Erythroblast (primary cell): ENCODE measurements at regions not wholly inside any gene's neighbourhood (a gene's known extent, or its start where the extent isn't known, plus 50 kb on each side); places are given as distances from the start of the nearest gene placed in this dataset.

ENCODE experiments used
- DNase-seq, 2 experiments: peaks; one replicate each; lab custom pipeline; 2025; lab: John Stamatoyannopoulos, UW
- GATA1 ChIP-seq: IDR thresholded peaks from 2 replicates; pipeline ENCODE4 v1.6.1; 2011; ENCODE audit warnings: low read depth, mild to moderate bottlenecking, control low read depth, low read length, moderate library complexity
- POLR2A ChIP-seq: IDR thresholded peaks from 2 replicates; pipeline ENCODE4 v1.6.1; 2011; ENCODE audit warnings: mild to moderate bottlenecking, low read length

DNA sequence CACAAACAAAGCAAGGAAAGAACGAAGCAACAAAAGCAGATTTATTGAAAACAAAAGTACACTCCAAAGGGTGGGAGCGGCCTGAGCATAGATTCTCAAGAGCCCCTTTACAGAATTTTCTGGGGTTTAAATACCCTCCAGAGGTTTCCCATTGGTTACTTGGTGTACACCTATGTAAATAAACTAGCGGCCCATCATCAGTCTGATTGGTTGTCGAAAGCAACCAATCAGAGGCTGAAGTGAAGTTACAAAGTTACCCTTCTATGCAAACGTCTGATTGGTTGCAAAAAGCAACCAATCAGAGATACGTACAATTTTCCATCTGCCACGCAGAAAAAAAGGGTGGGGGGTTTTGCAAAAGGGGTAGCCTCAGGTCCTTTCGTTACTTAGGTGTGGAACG is 96.3 kb upstream of the UBAC2 start:
- DNase-seq = no peak

GRCh38 chr13:99105160-99105559 is 95.5 kb upstream of the UBAC2 start:
- no peak for TF ChIP-seq POLR2A
- TF ChIP-seq GATA1 = no peak
- no peak for DNase-seq

More for the DNA sequence above, 96.3 kb upstream of the UBAC2 start:
- TF ChIP-seq POLR2A = no peak
- TF ChIP-seq GATA1 = no peak

- TF ChIP-seq GATA1 (no peak), POLR2A (no peak)
Measured at GRCh38 chr13:99113351-99113750, 87.3 kb upstream of the UBAC2 start.

GRCh38 chr13:99118179-99118578 is 82.5 kb upstream of the UBAC2 start:
- no peak for DNase-seq
- no peak for TF ChIP-seq POLR2A
- TF ChIP-seq GATA1 = no peak

More at GRCh38 chr13:99113351-99113750, 87.3 kb upstream of the UBAC2 start:
- DNase-seq = no peak

DNA sequence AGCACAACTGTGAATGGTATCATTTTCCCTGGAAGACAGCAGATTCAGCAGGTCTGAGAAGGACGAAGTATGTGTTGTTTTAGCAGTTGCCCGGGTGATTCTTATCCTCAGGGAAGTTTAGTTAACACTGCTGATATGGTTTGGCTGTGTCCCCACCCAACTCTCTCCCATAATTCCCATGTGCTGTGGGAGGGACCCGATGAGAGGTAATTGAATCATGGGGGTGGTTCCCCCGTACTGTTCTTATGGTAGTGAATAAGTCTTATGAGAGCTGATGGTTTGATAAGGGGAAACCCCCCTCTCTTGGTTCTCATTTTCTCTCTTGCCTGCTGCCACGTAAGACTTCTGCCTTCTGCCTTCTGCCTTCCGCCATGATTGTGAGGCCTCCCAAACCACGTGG is 81.0 kb upstream of the UBAC2 start:
- DNase-seq = no peak
- TF ChIP-seq POLR2A (no peak), GATA1 (no peak)

DNA sequence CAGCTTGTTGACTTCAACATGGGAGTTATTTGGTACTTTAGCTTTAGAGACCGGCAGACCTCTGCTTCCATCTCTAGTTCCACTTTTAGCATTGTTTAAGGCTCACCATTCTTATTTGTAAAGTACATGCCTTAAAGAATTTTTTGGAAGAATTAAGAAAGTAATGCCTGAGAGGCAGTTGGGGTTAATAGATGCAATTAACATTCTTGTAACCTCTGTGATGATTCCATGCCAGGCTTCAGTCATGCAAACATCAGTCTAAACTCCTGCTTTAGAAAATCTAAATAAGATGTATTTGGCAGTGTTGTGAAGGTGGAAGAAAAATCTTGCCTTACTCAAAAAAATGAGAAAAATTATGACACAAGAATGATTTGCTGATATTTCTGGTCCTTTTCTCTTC is 79.9 kb upstream of the UBAC2 start:
- DNase-seq = no peak
- TF ChIP-seq GATA1 = no peak

DNA sequence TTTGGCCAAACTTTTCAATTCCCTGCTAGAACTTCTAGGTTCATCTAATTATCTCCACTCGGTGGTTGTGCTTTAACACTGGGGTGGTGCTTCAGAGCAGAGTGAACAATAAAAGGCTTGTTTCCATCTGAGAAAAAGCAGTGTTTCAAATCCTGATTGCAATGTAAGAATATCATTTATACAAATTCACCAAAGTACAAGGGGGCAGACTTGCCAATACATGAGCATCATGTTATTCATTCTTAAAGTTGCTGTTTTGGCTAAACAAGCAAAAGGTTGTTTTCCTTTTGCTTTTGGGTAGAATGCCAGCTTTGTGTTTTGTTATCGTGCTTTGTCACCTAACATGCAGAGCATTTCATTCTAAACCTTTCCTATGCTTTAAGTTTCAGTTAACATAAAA is 78.5 kb upstream of the UBAC2 start:
- TF ChIP-seq POLR2A = no peak
- TF ChIP-seq GATA1 = no peak
- no peak for DNase-seq

DNA sequence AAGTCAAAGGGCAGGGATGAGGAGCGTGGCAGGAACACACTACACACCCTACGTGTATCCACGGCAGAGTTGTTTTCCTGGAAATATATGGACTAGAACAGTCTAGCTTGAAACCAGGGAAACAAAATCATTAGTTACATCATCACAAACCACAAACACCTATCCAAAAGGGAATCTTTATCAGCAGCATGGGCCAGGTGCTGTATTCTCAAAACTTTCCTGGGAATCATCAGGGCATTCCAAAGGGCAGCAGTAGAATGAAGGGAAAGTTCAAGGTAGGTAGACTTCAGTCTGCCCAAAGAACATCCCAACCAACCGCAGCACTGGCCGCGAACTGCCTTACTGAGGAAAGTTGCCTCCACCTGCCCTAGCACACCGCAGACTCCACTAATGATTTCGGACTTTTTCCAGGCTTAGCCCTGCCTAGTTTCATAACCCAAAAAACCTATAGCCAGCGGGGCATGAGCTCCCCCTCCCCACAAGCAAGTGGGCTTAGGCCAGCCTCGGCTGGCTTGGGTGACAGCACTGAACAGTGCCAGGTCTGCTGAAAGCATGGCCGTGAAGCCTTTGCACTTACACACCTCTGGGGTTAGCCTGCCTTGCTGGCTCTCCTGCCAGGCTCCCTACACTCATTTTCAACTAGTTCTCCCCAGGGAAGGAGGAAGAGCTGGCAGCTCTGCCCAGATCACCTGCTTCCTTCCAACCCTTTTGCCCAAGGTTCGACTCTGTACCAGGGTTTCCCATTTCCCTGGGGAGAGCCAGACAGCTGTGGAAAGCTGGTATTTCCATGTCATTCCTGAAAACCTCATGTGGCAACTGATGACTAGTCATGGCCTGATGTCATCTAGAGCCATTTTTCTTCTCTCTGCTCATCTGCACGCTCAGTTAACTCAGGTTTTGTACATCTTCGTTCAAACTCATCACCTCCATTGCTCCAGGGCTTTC is 77.3 kb upstream of the UBAC2 start:
- DNase-seq = no peak
- TF ChIP-seq GATA1 = no peak
- TF ChIP-seq POLR2A = no peak

GRCh38 chr13:99124046-99124400 is 76.6 kb upstream of the UBAC2 start:
- no peak for DNase-seq
- TF ChIP-seq POLR2A = no peak
- TF ChIP-seq GATA1 = no peak

DNA sequence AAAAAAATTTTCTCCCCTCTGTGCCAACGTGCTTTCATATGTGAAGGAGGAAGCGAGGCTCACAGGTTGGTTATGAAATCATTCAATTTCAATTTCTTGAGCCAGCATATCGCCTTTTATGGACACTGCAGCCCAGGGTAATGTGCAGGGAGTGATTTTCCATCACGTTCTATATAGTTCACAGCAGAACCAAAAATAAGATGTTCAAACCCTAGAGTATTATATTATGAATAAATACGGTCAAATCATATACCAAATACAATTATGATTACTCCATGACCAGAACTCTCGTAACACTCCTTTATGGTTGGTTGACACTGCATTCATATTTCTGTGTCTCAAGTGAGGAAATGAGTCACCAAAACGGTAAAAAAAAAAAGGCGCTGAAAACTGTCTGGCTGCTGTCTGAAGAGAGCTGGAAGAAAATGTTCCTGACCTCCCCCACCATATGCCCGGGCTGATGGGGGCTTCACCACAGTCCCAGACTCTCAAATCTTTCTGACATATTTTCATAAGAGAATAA is 75.8 kb upstream of the UBAC2 start:
- TF ChIP-seq GATA1 (no peak), POLR2A (no peak)
- DNase-seq = no peak

DNA sequence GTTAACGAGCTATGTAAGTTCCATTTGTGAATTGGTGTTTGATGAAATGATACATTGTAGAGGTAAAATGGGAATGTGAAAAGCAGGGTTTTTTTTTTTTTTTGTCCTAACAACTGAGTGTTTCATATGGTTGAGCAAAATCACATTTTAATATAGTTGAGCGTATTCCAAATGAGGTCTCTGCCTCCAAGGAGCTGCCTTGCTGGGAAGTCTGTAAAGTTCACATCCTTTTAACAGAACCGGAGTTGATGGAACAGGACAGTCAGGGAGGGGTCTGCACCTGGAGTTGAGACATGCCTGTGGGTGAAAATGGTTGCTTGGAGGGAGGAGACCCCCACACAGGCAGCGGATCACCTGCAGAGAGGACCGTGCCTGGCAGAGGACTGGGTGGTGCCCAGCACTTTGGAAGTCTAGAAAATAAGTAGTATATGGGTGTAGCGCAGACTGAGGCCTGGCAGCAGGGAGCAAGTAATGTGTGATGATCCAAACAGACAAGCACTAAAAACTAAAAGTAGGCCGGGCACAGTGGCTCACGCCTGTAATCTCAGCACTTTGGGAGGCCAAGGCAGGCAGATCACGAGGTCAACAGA is 75.2 kb upstream of the UBAC2 start:
- no peak for DNase-seq
- TF ChIP-seq POLR2A (no peak), GATA1 (no peak)

DNA sequence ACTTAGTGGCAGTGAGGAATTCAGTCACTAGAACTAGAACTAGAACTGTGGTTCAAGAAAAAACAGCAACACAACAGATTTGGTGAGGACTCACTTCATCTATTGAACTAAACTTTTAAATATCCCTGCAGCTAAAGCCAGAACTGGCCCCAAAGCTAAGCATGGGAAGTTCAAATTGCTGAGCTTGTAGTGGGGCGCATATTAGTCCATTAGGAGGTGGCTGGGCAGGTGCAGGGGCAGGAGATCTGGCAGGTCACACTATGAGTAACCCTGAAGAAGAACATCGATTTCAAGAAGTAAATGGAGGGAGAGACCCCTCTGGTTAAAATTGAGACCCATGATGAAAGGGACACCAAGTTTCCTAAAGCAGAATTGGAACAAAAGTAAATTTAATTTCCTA is 73.8 kb upstream of the UBAC2 start:
- no peak for DNase-seq
- TF ChIP-seq POLR2A (no peak), GATA1 (no peak)

GRCh38 chr13:99129050-99129449 is 71.6 kb upstream of the UBAC2 start:
- no peak for DNase-seq
- no peak for TF ChIP-seq GATA1
- no peak for TF ChIP-seq POLR2A

DNA sequence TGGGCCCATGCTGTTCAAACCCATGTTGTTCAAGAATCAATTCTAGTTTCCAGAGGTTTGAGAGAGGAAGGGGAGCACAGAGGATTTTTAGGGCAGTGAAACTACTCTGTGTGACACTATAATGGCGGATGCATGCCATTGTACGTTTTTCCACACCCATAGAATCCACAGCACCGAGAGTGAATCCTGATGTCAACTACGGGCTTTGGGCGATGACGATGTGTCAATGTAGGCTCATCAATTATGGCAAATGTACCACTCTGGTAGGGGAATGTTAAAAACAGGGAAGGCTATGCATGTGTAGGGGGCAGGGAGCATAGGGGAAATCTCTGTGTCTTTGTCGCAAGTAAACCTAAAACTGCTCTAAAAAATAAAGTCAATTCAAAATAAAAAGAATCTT is 70.7 kb upstream of the UBAC2 start:
- TF ChIP-seq POLR2A (no peak), GATA1 (no peak)

More for the DNA sequence above, 70.7 kb upstream of the UBAC2 start:
- DNase-seq = no peak
